ENCODE measurements at regions not wholly inside any gene's neighbourhood (a gene's known extent, or its start where the extent isn't known, plus 50 kb on each side); places are given as distances from the start of the nearest gene placed in this dataset.

- TF ChIP-seq RREB1 (CRISPR knock-in tag; IDR thresholded peaks at IDR 0.05) (no peak), PCBP2 (IDR thresholded peaks at IDR 0.05; ENCODE audit: low read depth, low read length, poor library complexity, severe bottlenecking) (no peak), ZZZ3 (IDR thresholded peaks at IDR 0.05) (no peak), ZFP36 (IDR thresholded peaks at IDR 0.05; ENCODE audit: low read depth, low read length, partially characterized antibody) (no peak), MYC (IDR thresholded peaks at IDR 0.05; ENCODE audit: low read depth, low read length) (no peak), MYC (CRISPR knock-in tag; IDR thresholded peaks at IDR 0.05; ENCODE audit: borderline replicate concordance, low read depth) (no peak), DNMT1 (IDR thresholded peaks at IDR 0.05) (no peak), NFATC3 (IDR thresholded peaks at IDR 0.05) (no peak), ZNF384 (IDR thresholded peaks at IDR 0.05; ENCODE audit: low read depth, low read length) (no peak), MTF1 (CRISPR knock-in tag; IDR thresholded peaks at IDR 0.05; ENCODE audit: borderline replicate concordance) (no peak), EP300 (IDR thresholded peaks at IDR 0.05; ENCODE audit: low read length) (no peak)
These were observed 715.9 kb downstream of the NUP35 start for GRCh38 chr2:183840061-183840584.
